ENCODE measurements at regions not wholly inside any gene's neighbourhood (a gene's known extent, or its start where the extent isn't known, plus 50 kb on each side); places are given as distances from the start of the nearest gene placed in this dataset.
"Not testable (repeated sequence)": the region's sequence is repeated elsewhere in the genome, so short reads cannot be mapped to it uniquely, and the experiment has no call there.

- DNase-seq (ENCODE audit: extremely low read depth in 1 of 11, low read depth in 9 of 11, low spot score in 4 of 11): not testable (repeated sequence)
These were observed 77.6 kb downstream of the HHIPL2 start for GRCh38 chr1:222470252-222470805.

- DNase-seq (ENCODE audit: extremely low read depth in 1 of 11, low read depth in 9 of 11, low spot score in 4 of 11): no peak
These were observed 81.6 kb downstream of the HHIPL2 start for GRCh38 chr1:222466150-222466865.

- DNase-seq (ENCODE audit: extremely low read depth in 1 of 11, low read depth in 9 of 11, low spot score in 4 of 11): peak; percentile 69 to 84 (median 77)
These were observed 82.5 kb downstream of the HHIPL2 start for GRCh38 chr1:222465211-222466041.

- DNase-seq (ENCODE audit: extremely low read depth in 1 of 11, low read depth in 9 of 11, low spot score in 4 of 11): peak in 1 of 11 donors; percentile 28
These were observed 83.1 kb downstream of the HHIPL2 start for GRCh38 chr1:222464841-222465210.

GRCh38 chr1:222463059-222463730 lies 84.7 kb downstream of the HHIPL2 start:
- DNase-seq (ENCODE audit: extremely low read depth in 1 of 11, low read depth in 9 of 11, low spot score in 4 of 11): no peak

GRCh38 chr1:222462601-222463000 lies 85.3 kb downstream of the HHIPL2 start:
- no peak for DNase-seq (ENCODE audit: extremely low read depth in 1 of 11, low read depth in 9 of 11, low spot score in 4 of 11)

GRCh38 chr1:222461941-222462340 lies 86.0 kb downstream of the HHIPL2 start:
- DNase-seq (ENCODE audit: extremely low read depth in 1 of 11, low read depth in 9 of 11, low spot score in 4 of 11): no peak

- no peak for DNase-seq (ENCODE audit: extremely low read depth in 1 of 11, low read depth in 9 of 11, low spot score in 4 of 11)
These were observed 88.3 kb downstream of the HHIPL2 start for GRCh38 chr1:222459652-222460051.

GRCh38 chr1:222457513-222457912 lies 90.4 kb downstream of the HHIPL2 start:
- DNase-seq (ENCODE audit: extremely low read depth in 1 of 11, low read depth in 9 of 11, low spot score in 4 of 11): no peak

GRCh38 chr1:222457084-222457483 lies 90.8 kb downstream of the HHIPL2 start:
- DNase-seq (ENCODE audit: extremely low read depth in 1 of 11, low read depth in 9 of 11, low spot score in 4 of 11): no peak

- DNase-seq (ENCODE audit: extremely low read depth in 1 of 11, low read depth in 9 of 11, low spot score in 4 of 11): peak in 10 of 11 donors; percentile 65 to 78 (median 74)
These were observed 92.6 kb downstream of the HHIPL2 start for GRCh38 chr1:222455188-222455879.

GRCh38 chr1:222454782-222455181 lies 93.1 kb downstream of the HHIPL2 start:
- DNase-seq (ENCODE audit: extremely low read depth in 1 of 11, low read depth in 9 of 11, low spot score in 4 of 11): no peak

- no peak for DNase-seq (ENCODE audit: extremely low read depth in 1 of 11, low read depth in 9 of 11, low spot score in 4 of 11)
These were observed 93.7 kb downstream of the HHIPL2 start for GRCh38 chr1:222454186-222454585.

- no peak for DNase-seq (ENCODE audit: extremely low read depth in 1 of 11, low read depth in 9 of 11, low spot score in 4 of 11)
These were observed 95.9 kb downstream of the HHIPL2 start for GRCh38 chr1:222452031-222452430.

- no peak for DNase-seq (ENCODE audit: extremely low read depth in 1 of 11, low read depth in 9 of 11, low spot score in 4 of 11)
These were observed 104.3 kb downstream of the HHIPL2 start for GRCh38 chr1:222443566-222443965.

GRCh38 chr1:222441066-222441465 lies 106.8 kb downstream of the HHIPL2 start:
- DNase-seq (ENCODE audit: extremely low read depth in 1 of 11, low read depth in 9 of 11, low spot score in 4 of 11): peak in 1 of 11 donors; percentile 23

- DNase-seq (ENCODE audit: extremely low read depth in 1 of 11, low read depth in 9 of 11, low spot score in 4 of 11): no peak
These were observed 123.1 kb downstream of the HHIPL2 start for GRCh38 chr1:222424826-222425225.

- no peak for DNase-seq (ENCODE audit: extremely low read depth in 1 of 11, low read depth in 9 of 11, low spot score in 4 of 11)
These were observed 126.5 kb downstream of the HHIPL2 start for GRCh38 chr1:222421380-222421779.

GRCh38 chr1:222420633-222421032 lies 127.3 kb downstream of the HHIPL2 start:
- no peak for DNase-seq (ENCODE audit: extremely low read depth in 1 of 11, low read depth in 9 of 11, low spot score in 4 of 11)
